Activated CD4-positive, alpha-beta T cell treated with anti-CD3 and anti-CD28 coated beads, Interleukin-2, amount 50 U/mL, for 48 hours (primary cell): ENCODE measurements at regions not wholly inside any gene's neighbourhood (a gene's known extent, or its start where the extent isn't known, plus 50 kb on each side); places are given as distances from the start of the nearest gene placed in this dataset.
"Not testable (repeated sequence)": the region's sequence is repeated elsewhere in the genome, so short reads cannot be mapped to it uniquely, and the experiment has no call there.

Source experiments
- DNase-seq, 2 experiments: peaks; one replicate each; pipeline ENCODE4 v3.0.0-alpha.2; 2020

- no peak for DNase-seq
Observed at GRCh38 chr5:67617051-67617450, 420.5 kb upstream of the CD180 start.

GRCh38 chr5:67612961-67613360 lies 416.4 kb upstream of the CD180 start:
- DNase-seq, result no peak

GRCh38 chr5:67610186-67610912 lies 413.8 kb upstream of the CD180 start:
- no peak for DNase-seq

DNA sequence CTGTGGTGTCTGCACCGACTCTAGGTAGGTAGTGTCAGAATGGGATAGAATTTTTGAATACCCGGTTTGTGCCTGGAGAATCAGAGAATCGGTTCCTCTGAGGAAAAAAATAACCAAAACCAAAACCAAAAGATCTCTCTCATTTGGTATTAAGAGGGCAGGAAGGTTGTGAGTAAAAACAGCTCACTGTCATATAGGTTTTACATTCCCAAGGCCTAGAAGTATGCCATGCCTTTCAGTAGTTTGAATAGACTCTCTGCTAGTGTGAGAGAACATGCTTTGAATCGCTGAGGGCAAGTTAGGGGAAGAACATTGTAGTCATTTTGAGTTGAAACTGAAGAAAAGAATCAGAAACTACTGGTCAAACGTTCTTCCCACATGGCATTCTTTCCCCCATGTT lies 411.4 kb upstream of the CD180 start:
- no peak for DNase-seq

DNA sequence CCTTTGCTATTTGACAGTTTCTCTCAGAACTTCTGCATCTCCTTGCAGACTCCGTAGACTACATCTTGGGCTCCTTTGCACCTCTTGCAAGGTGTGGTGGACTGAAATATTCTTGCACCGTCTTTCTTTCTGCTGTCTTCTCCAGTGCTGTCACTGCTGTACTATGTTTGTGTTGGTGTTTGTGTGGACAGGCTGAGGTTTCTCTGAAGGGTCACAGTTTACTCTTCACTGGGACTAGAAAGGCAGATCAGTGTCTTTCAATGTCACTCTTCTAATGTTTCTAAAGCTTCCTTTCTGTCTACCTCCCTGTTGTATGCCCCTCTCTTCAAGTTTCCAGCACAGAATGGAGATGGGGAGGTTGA lies 410.0 kb upstream of the CD180 start:
- DNase-seq, result no peak

- no peak for DNase-seq
Observed at GRCh38 chr5:67605730-67606585, 409.4 kb upstream of the CD180 start.

DNA sequence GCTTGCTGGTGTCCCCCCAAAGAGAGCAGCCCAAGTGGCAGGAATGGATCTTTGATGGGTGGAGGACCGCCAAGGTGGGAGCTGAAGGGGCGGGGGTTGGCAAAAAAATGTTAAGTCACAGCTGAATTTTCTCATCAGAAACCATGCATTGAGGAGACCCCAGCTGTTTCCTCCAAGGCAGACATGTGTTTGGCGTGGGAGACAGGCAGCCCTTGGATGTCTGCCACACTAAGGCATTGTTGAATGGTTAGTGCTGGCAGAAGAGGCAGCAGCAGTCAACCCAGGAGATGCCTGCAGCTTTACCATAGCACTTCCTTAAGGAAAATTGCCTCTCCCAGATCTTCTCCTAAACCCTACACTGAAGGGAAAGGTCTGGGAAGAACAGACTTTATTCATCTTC lies 394.9 kb upstream of the CD180 start:
- no peak for DNase-seq

- DNase-seq, result no peak
Observed at GRCh38 chr5:67588389-67588788, 391.8 kb upstream of the CD180 start.

- no peak for DNase-seq
Observed at GRCh38 chr5:67581203-67581602, 384.6 kb upstream of the CD180 start.

DNA sequence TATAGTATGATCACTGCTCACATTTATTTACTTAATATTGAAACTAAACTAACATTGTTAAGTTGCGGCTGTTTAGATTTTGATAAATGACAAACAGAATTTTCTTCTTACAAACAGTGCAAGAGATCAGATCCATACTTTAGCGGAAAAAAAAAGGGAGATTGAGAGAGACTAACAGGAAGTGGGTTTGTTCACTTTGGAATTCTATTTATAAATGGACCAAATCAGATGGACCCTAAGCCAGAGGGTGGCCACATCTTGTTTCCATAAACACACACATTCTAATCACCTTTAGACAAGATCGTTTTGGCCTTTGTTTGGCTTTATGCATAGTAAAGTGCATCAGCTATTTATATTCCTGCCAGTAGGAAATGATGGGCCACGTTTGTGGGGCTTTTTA lies 381.4 kb upstream of the CD180 start:
- DNase-seq, result no peak

DNA sequence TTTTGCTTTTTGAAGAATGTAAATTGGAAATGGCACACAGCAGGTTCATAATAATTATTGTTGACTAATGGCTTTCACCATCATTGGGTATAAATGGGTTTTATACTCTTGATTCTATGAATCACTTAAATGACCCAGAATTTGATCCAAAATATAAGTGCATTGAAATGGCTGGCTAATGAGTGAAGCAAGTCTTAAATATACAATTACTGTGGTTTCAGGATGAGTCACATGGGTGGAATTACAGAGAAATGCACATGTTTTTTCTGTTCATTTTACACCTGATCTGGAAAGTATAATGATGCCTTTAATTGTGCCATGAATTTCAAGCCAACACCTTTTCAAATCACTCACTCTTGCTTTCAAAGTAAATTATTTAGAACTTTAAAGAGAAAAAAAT lies 380.8 kb upstream of the CD180 start:
- no peak for DNase-seq

DNA sequence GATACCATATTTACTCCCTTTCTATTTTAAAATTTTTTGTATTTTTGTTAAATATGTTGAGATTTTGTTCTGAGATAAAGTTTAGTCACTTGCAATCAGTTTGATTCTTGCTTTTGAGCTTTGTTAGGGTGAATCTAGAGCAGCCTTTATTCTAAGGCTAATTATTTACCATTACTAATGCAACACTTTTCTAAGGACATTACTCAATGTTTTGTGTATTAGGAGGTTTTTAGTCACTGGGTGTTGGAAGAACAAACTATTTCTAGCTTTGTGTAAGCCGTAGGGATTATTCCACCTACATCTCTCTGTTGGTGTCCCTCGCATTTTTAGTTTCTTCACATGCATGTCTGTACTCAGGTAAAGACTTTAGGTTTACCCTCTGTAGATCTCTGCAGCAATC lies 379.5 kb upstream of the CD180 start:
- no peak for DNase-seq

- no peak for DNase-seq
Observed at GRCh38 chr5:67575087-67575486, 378.5 kb upstream of the CD180 start.

GRCh38 chr5:67561151-67561932 lies 364.7 kb upstream of the CD180 start:
- no peak for DNase-seq

GRCh38 chr5:67552773-67553172 lies 356.2 kb upstream of the CD180 start:
- no peak for DNase-seq

- DNase-seq, result no peak
Observed at GRCh38 chr5:67549947-67550346, 353.3 kb upstream of the CD180 start.

DNA sequence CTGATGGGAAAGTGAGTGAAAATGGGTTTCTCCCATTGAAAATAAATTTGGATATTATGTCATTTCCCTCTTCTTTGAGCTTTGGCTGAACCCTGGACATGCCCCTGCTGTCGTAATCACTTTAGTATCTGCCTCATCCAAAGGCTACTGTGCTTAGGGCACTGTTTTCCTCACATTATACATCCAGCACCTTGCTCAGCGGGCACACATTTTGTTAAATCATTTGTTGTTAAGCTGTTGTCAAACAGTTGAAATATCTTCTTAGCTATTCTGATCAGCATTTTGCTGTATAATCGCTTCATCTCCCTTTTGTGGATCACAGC lies 352.7 kb upstream of the CD180 start:
- no peak for DNase-seq

DNA sequence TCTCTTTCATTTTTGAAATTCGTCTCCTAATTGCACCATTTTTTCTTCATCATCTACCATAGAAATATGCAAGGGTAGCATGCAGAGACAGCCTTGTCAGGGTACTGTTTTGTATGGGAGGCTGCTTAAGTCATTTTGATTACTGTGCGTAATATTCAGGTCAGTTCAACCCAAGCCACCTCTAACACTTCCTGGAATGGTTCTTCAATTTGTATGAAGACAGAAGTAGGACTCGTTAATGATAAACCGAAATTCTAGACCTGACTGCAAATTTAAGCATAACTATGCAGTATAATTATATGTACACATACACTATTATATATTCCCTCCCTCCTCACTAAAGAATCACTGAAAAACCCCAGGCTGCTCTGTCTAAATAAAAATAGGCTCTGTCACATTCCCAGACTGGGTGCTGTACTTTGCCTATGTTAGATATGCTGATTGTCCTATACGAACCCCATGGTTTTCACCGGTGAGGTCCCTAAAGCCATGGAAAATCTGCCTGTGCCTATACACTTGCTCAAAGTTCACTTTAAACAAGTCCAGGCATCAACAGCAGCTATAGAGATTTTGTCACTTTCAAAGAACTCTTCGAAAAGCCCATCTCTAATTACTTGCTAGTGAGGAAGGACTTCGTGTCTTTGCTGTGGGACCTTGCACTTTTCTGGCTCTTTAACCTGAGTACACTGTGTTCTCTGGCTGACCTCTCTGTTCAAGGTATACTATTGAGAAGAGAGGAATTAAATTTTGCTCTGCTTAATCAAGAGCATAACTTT lies 352.1 kb upstream of the CD180 start:
- DNase-seq, result no peak

DNA sequence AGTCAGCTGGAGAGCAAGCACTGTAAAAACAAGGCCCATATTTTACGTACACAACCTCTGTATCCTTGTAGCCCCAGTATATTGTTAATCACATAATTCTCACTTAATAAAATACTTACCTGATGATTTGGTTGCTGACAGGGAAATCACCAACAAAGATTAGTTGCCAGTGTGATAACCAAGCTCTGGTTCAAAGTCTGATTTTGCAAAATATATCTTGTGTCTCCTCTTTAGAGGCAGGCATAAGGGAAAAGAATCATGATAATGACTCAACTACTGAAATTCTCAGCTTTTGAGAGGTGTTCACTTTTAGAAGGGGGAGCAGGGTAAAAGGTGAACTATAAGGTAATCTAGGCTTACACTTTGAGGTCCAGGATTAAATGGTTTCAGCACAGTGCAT lies 351.1 kb upstream of the CD180 start:
- DNase-seq, result no peak

DNA sequence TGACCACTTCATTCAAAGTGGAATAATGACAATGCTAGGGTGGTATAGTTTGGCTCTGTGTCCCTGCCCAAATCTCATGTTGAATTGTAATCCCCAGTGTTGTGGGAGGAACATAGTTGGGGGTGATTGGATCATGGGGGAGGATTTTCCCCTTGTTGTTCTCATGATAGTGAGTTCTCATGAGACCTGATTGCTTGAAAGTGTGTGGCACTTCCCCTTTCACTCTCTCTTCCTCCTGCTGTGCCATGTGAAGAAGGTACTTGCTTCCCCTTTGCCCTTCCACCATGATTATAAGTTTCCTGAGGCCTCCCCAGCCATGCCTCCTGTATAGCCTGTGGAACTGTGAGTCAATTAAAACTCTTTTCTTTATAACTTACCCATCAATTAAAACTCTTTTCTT lies 348.3 kb upstream of the CD180 start:
- DNase-seq, result not testable (repeated sequence)

DNA sequence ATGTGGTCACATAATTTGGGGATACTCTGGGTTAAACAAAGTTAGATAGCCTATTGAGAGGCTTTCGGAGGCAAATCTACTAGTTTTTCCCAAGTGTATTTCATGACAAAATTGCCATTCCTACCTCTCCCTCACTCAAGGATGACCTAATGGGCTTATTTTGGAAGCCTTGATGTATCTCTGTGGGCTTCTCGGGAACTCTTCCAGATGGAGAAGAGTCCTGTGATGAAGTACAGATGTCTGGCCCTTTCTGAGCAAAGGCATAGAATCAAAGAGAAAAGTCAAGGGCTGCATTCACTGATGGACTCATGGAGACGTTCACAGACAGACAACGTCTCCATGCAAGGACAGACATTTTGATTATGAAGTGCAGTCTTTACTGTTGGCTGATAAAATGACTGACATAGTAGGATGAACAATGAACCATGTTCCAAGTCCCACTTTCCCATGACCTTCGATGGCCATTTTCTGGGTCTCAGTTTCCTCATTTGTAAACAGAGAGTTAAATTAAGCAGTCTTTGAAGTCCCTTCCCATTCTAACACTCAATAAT lies 347.2 kb upstream of the CD180 start:
- no peak for DNase-seq

- DNase-seq, result no peak
Observed at GRCh38 chr5:67542479-67542878, 345.9 kb upstream of the CD180 start.

- no peak for DNase-seq
Observed at GRCh38 chr5:67541875-67542274, 345.3 kb upstream of the CD180 start.
